Keratinocyte (primary cell): ENCODE measurements at regions not wholly inside any gene's neighbourhood (a gene's known extent, or its start where the extent isn't known, plus 50 kb on each side); places are given as distances from the start of the nearest gene placed in this dataset.

ENCODE experiments used
- DNase-seq: peaks from one replicate; pipeline ENCODE4 v3.0.0-alpha.2; 2011; ENCODE audit warnings: low read depth, missing footprints, low spot score
- FAIRE-seq: peaks from 2 replicates; lab custom pipeline; 2011; peaks lifted over from hg19 to GRCh38; lab: Jason Lieb, UNC
- H2AFZ ChIP-seq: 2 replicates; pipeline ENCODE4 v1.6.0; 2012; ENCODE audit warnings: low read length, control low read depth, inconsistent platforms; ENCODE audit not compliant: control insufficient read depth
- H3K27ac ChIP-seq: 2 replicates; pipeline ENCODE4 v1.5.1; 2011; ENCODE audit warnings: low read length; ENCODE audit not compliant: control insufficient read depth, insufficient read depth
- H3K27me3 ChIP-seq: 3 replicates; pipeline ENCODE4 v1.6.0; 2011; ENCODE audit warnings: low read length; ENCODE audit not compliant: control insufficient read depth, insufficient read depth; ENCODE audit errors: extremely low read depth
- H3K36me3 ChIP-seq, 2 experiments: 2 replicates in 1 of 2; 3 replicates in 1 of 2; pipeline ENCODE4 v1.5.1; 2011; ENCODE audit warnings: low read length in 2 of 2, mild to moderate bottlenecking in 1 of 2; ENCODE audit not compliant: control insufficient read depth in 2 of 2, insufficient read depth in 2 of 2; ENCODE audit errors: extremely low read depth in 1 of 2
- H3K4me1 ChIP-seq: 3 replicates; pipeline ENCODE4 v1.5.1; 2011; ENCODE audit warnings: low read length; ENCODE audit not compliant: control insufficient read depth, insufficient read depth; ENCODE audit errors: extremely low read depth
- H3K4me2 ChIP-seq: 3 replicates; pipeline ENCODE4 v1.6.0; 2011; ENCODE audit warnings: low read depth, low read length; ENCODE audit not compliant: control insufficient read depth, insufficient read depth; ENCODE audit errors: extremely low read depth
- H3K4me3 ChIP-seq, 3 experiments: fragments of 200-600 bp in 1 of 3; sonication (generic) in 1 of 3; 2 replicates in 2 of 3; 3 replicates in 1 of 3; pipeline ENCODE4 v1.5.1; 2011 to 2016; ENCODE audit warnings: low read length in 3 of 3, mild to moderate bottlenecking in 3 of 3, control low read depth in 2 of 3, inconsistent platforms in 1 of 3, low read depth in 1 of 3, mixed read lengths in 1 of 3, mixed run types in 1 of 3, moderate library complexity in 1 of 3; ENCODE audit not compliant: control insufficient read depth in 2 of 3, insufficient read depth in 2 of 3; ENCODE audit errors: extremely low read depth in 1 of 3
- H3K79me2 ChIP-seq: 2 replicates; pipeline ENCODE4 v1.6.0; 2012; ENCODE audit warnings: low read length; ENCODE audit not compliant: control insufficient read depth, insufficient read depth
- H3K9ac ChIP-seq: 3 replicates; pipeline ENCODE4 v1.6.0; 2011; ENCODE audit warnings: low read length; ENCODE audit not compliant: control insufficient read depth, insufficient read depth; ENCODE audit errors: extremely low read depth
- H3K9me1 ChIP-seq: 3 replicates; pipeline ENCODE4 v1.6.0; 2011; ENCODE audit warnings: low read length; ENCODE audit not compliant: control insufficient read depth, insufficient read depth; ENCODE audit errors: extremely low read depth
- H3K9me3 ChIP-seq: 2 replicates; pipeline ENCODE4 v1.5.1; 2012; ENCODE audit warnings: low read depth, low read length; ENCODE audit not compliant: control insufficient read depth
- H4K20me1 ChIP-seq: 3 replicates; pipeline ENCODE4 v1.6.0; 2011; ENCODE audit warnings: low read length; ENCODE audit not compliant: control insufficient read depth, insufficient read depth; ENCODE audit errors: extremely low read depth
- EZH2 ChIP-seq: IDR thresholded peaks from one replicate; pipeline ENCODE4 v1.6.1; 2012; ENCODE audit warnings: inconsistent platforms, mild to moderate bottlenecking, low read length, moderate library complexity
- dilution Hi-C: fragments of 300-500 bp; cut with MboI; formaldehyde crosslinking; loops from one replicate; pipeline ENCODE4 v1.7.0; 2020; ENCODE audit warnings: low sequenced_read_pairs; ENCODE audit not compliant: extremely low pct_ligation_motif_present
- TF ChIP-seq, protein P1 (sequence below), 3 experiments: IDR thresholded peaks in 1 of 3; conservative IDR thresholded peaks in 1 of 3; optimal IDR thresholded peaks in 1 of 3; 2 replicates in 2 of 3; 3 replicates in 1 of 3; pipeline versions ENCODE3 to v1.5.1; 2011; ENCODE audit warnings: low read length in 3 of 3, mild to moderate bottlenecking in 3 of 3, moderate library complexity in 2 of 3, control low read depth in 1 of 3, inconsistent platforms in 1 of 3; ENCODE audit not compliant: insufficient read depth in 2 of 3; ENCODE audit errors: extremely low read depth in 1 of 3

GRCh38 chr4:119795986-119796578, 167.5 kb upstream of the PDE5A start:
- H3K27me3 ChIP-seq = no peaks in the 10 kb centered on the region
- H3K36me3 ChIP-seq = no peaks in the 10 kb centered on the region
- no peaks in the 10 kb centered on the region for H3K79me2 ChIP-seq
- TF ChIP-seq, protein P1, sequence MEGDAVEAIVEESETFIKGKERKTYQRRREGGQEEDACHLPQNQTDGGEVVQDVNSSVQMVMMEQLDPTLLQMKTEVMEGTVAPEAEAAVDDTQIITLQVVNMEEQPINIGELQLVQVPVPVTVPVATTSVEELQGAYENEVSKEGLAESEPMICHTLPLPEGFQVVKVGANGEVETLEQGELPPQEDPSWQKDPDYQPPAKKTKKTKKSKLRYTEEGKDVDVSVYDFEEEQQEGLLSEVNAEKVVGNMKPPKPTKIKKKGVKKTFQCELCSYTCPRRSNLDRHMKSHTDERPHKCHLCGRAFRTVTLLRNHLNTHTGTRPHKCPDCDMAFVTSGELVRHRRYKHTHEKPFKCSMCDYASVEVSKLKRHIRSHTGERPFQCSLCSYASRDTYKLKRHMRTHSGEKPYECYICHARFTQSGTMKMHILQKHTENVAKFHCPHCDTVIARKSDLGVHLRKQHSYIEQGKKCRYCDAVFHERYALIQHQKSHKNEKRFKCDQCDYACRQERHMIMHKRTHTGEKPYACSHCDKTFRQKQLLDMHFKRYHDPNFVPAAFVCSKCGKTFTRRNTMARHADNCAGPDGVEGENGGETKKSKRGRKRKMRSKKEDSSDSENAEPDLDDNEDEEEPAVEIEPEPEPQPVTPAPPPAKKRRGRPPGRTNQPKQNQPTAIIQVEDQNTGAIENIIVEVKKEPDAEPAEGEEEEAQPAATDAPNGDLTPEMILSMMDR (optimal IDR thresholded peaks at IDR 0.05 in 1 of 3, IDR thresholded peaks at IDR 0.05 in 1 of 3, conservative IDR thresholded peaks at IDR 0.05 in 1 of 3; ENCODE audit: extremely low read depth in 1 of 3, insufficient read depth in 2 of 3, low read length in 3 of 3) = no peak
- no peak for TF ChIP-seq EZH2
- DNase-seq (no peak), FAIRE-seq (no peak)
- dilution Hi-C loops = no loop called here
- no peak overlapping the region for H3K27ac ChIP-seq
- H3K9me1 ChIP-seq = no peaks in the 10 kb centered on the region
- H3K4me3 ChIP-seq = no peak overlapping the region
- H3K9me3 ChIP-seq = no peaks in the 10 kb centered on the region
- H2AFZ ChIP-seq = no peak overlapping the region
- no peaks in the 10 kb centered on the region for H4K20me1 ChIP-seq
- H3K4me2 ChIP-seq = no peak overlapping the region
- H3K4me1 ChIP-seq = no peaks in the 10 kb centered on the region
- no peak overlapping the region for H3K9ac ChIP-seq

DNA sequence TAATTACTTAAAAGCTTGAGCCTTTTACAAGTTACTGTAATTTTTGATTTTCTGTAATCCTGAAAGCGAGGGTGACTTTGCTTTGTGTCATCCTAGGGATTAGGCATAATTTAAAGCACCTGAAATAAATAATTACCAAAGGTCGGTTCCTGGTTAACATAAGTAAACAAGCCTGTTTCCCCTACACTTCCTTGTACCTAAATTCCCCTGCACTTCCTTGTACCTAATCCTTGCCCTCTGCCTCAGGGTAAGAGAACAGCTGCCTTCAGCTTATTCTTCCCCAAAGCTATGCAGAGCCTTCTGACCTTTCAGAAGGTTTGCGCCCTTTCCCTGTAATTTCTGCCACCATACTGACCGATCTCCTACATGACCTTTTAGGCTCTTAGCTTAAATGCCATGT, 166.1 kb upstream of the PDE5A start:
- no peaks in the 10 kb centered on the region for H3K27me3 ChIP-seq

More for the DNA sequence above, 166.1 kb upstream of the PDE5A start:
- no peaks in the 10 kb centered on the region for H4K20me1 ChIP-seq
- H3K9me3 ChIP-seq = no peaks in the 10 kb centered on the region
- FAIRE-seq (no peak), DNase-seq (no peak)
- no peak overlapping the region for H3K9ac ChIP-seq
- TF ChIP-seq, protein P1 (optimal IDR thresholded peaks at IDR 0.05 in 1 of 3, IDR thresholded peaks at IDR 0.05 in 1 of 3, conservative IDR thresholded peaks at IDR 0.05 in 1 of 3; ENCODE audit: extremely low read depth in 1 of 3, insufficient read depth in 2 of 3, low read length in 3 of 3) = no peak
- TF ChIP-seq EZH2 = no peak
- no peak overlapping the region for H3K4me3 ChIP-seq
- no peaks in the 10 kb centered on the region for H3K36me3 ChIP-seq
- dilution Hi-C loops = no loop called here
- no peaks in the 10 kb centered on the region for H3K4me1 ChIP-seq
- no peak overlapping the region for H3K4me2 ChIP-seq
- H2AFZ ChIP-seq = no peak overlapping the region
- H3K9me1 ChIP-seq = no peaks in the 10 kb centered on the region
- H3K79me2 ChIP-seq = no peaks in the 10 kb centered on the region
- no peak overlapping the region for H3K27ac ChIP-seq
